GM12878 (cell line): ENCODE measurements at regions not wholly inside any gene's neighbourhood (a gene's known extent, or its start where the extent isn't known, plus 50 kb on each side); places are given as distances from the start of the nearest gene placed in this dataset.

ENCODE experiments used
- ATAC-seq: fragments of 200-7000 bp; cut with Tn5 transposase; 3 replicates; pipeline ENCODE4 v1.9.1; 2020; ENCODE audit warnings: mild to moderate bottlenecking, moderate library complexity
- BruUV-seq: library from RNA; stranded (reverse); fragments of 400-500 nt; replicated peaks from 2 replicates; lab custom pipeline; 2021; lab: Mats Ljungman, UMichigan
- CTCF ChIA-PET: fragments of 300-600 bp; sonication (Branson Sonifier 250); formaldehyde crosslinking; extraction: SDS; loops from one replicate; lab custom pipeline; 2021; ENCODE audit warnings: inconsistent platforms; lab: Yijun Ruan, JAX
- POLR2A ChIA-PET: fragments of 350-600 bp; formaldehyde crosslinking; extraction: SDS; loops from one replicate; lab custom pipeline; 2021; ENCODE audit warnings: inconsistent platforms; lab: Charles Lee
- RAD21 ChIA-PET: fragments of 300-600 bp; sonication (Branson Sonifier 250); formaldehyde crosslinking; loops from one replicate; lab custom pipeline; 2023; ENCODE audit warnings: antibody characterized with exemption; ENCODE audit not compliant: unreplicated experiment; lab: Charles Lee
- SMC1A ChIA-PET: fragments of 300-600 bp; sonication (Branson Sonifier 250); formaldehyde crosslinking; loops from one replicate; lab custom pipeline; 2023; ENCODE audit not compliant: unreplicated experiment, uncharacterized antibody; lab: Charles Lee
- DNase-seq: peaks from one replicate; pipeline ENCODE4 v3.0.0-alpha.2; 2011; ENCODE audit warnings: low read depth, low spot score
- FAIRE-seq: peaks from 3 replicates; lab custom pipeline; 2011; peaks lifted over from hg19 to GRCh38; lab: Jason Lieb, UNC
- H2AFZ ChIP-seq: 2 replicates; pipeline ENCODE4 v1.6.0; 2011; ENCODE audit warnings: low read depth, low read length, control low read depth; ENCODE audit not compliant: control insufficient read depth
- H3K27ac ChIP-seq: 2 replicates; pipeline ENCODE4 v1.5.1; 2011; ENCODE audit warnings: control low read depth; ENCODE audit not compliant: control insufficient read depth, insufficient read depth
- H3K27me3 ChIP-seq, 2 experiments: replicated peaks in 1 of 2; 2 replicates each; pipeline versions ENCODE4 v1.6.0 to v1.6.1; 2011; ENCODE audit warnings: low read length in 1 of 2; ENCODE audit not compliant: control insufficient read depth in 2 of 2, insufficient read depth in 2 of 2
- H3K36me3 ChIP-seq, 2 experiments: 2 replicates each; pipeline ENCODE4 v1.5.1; 2011; ENCODE audit warnings: low read length in 1 of 2; ENCODE audit not compliant: control insufficient read depth in 2 of 2, insufficient read depth in 2 of 2
- H3K4me1 ChIP-seq: 2 replicates; pipeline ENCODE4 v1.6.1; 2011; ENCODE audit warnings: mild to moderate bottlenecking, low read length, moderate library complexity, mixed read lengths; ENCODE audit not compliant: control insufficient read depth, insufficient read depth
- H3K4me2 ChIP-seq: 2 replicates; pipeline ENCODE4 v1.6.0; 2011; ENCODE audit warnings: control low read depth; ENCODE audit not compliant: control insufficient read depth, insufficient read depth
- H3K4me3 ChIP-seq: fragments of 200-600 bp; sonication (generic); 2 replicates; pipeline ENCODE4 v1.5.1; 2016
- H3K79me2 ChIP-seq: 2 replicates; pipeline ENCODE4 v1.6.0; 2011; ENCODE audit warnings: low read length; ENCODE audit not compliant: control insufficient read depth, insufficient read depth
- H3K9ac ChIP-seq: 2 replicates; pipeline ENCODE4 v1.8.0; 2011; ENCODE audit warnings: low read length, control low read depth, mixed read lengths; ENCODE audit not compliant: control insufficient read depth, insufficient read depth
- H3K9me3 ChIP-seq: replicated peaks from 3 replicates; pipeline ENCODE4 v1.5.1; 2011; ENCODE audit warnings: mild to moderate bottlenecking, low read length; ENCODE audit not compliant: control insufficient read depth, insufficient read depth
- H4K20me1 ChIP-seq: 2 replicates; pipeline ENCODE4 v1.6.0; 2011; ENCODE audit not compliant: control insufficient read depth, insufficient read depth
- ATF7 ChIP-seq: fragments of 450-650 bp; IDR thresholded peaks from 2 replicates; pipeline ENCODE4 v1.6.1; 2016; ENCODE audit warnings: low read depth, mild to moderate bottlenecking
- CEBPB ChIP-seq, 2 experiments: fragments of 150-350 bp in 1 of 2; IDR thresholded peaks; 2 replicates each; pipeline ENCODE4 v1.6.1; 2012 to 2014; ENCODE audit warnings: low read depth in 2 of 2, low read length in 2 of 2, borderline replicate concordance in 1 of 2, inconsistent platforms in 1 of 2
- E2F8 ChIP-seq: fragments of 450-650 bp; IDR thresholded peaks from 2 replicates; pipeline ENCODE4 v1.6.1; 2018; ENCODE audit warnings: mild to moderate bottlenecking, low read depth, moderate library complexity; ENCODE audit not compliant: partially characterized antibody
- EED ChIP-seq: sonication (generic); IDR thresholded peaks from 2 replicates; pipeline ENCODE4 v1.6.1; 2016; ENCODE audit warnings: antibody characterized with exemption, low read depth
- KDM1A ChIP-seq: fragments of 200-600 bp; sonication (generic); IDR thresholded peaks from 2 replicates; pipeline ENCODE4 v1.6.1; 2016; ENCODE audit warnings: borderline replicate concordance
- NBN ChIP-seq: fragments of 450-650 bp; IDR thresholded peaks from 2 replicates; pipeline ENCODE4 v1.6.1; 2016
- RCOR1 ChIP-seq: conservative IDR thresholded peaks from 2 replicates; pipeline ENCODE4 v1.6.1; 2012; ENCODE audit warnings: low read depth, low read length, improper control_type of control experiment
- WGBS: methylation state at CpG from one replicate; pipeline ENCODE4 v1.1.6; 2016; ENCODE audit warnings: low lambda C conversion rate; ENCODE audit not compliant: insufficient replicate concordance, insufficient coverage; ENCODE audit errors: missing lambda C conversion rate; 5-methylcytosine and 5-hydroxymethylcytosine counted together
- in situ Hi-C: fragments of 300-500 bp; cut with MboI; formaldehyde crosslinking; loops from 9 replicates; pipeline ENCODE4 v1.14.3; 2018; ENCODE audit warnings: mixed read lengths
- intact Hi-C: fragments of 100-400 bp; cut with micrococcal nuclease; formaldehyde crosslinking; loops from one replicate; pipeline ENCODE4 v1.14.2; 2022; ENCODE audit not compliant: unreplicated experiment

DNA sequence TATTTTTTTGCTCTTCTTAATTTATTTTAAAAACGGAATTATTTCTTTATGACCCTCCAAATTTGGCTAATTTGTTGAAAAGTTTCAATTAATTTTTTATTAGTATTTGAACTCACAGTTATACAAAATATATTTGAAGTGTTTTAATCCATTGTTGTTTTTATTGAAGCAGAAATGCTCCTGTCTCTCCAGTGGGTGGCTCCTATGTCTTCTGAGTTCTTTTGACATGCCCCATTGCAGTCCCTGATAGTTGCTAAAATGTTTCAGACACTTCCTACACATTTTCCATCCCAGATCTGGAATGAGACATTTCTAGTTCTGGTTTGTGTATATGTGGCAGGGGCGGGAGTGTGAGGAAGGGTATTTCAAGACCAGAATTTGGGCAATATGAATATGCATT, 579.4 kb upstream of the PRR20A start:
- 0% methylated on average over 2 of the region's 2 CpGs for WGBS
- SMC1A ChIA-PET = no interaction called here
- Histone ChIP-seq H4K20me1 (no peaks in the 10 kb centered on the region), H3K4me3 (no peak overlapping the region), H3K27ac (no peak overlapping the region), H3K9me3 (no peaks in the 10 kb centered on the region), H3K9ac (no peak overlapping the region), H3K4me2 (no peak overlapping the region), H3K36me3 (no peaks in the 10 kb centered on the region), H2AFZ (no peak overlapping the region), H3K79me2 (no peaks in the 10 kb centered on the region), H3K4me1 (no peaks in the 10 kb centered on the region), H3K27me3 (no peaks in the 10 kb centered on the region)
- intact Hi-C loops (no loop called here), in situ Hi-C loops (no loop called here)
- POLR2A ChIA-PET = no interaction called here
- TF ChIP-seq EED (no peak), CEBPB (IDR thresholded peaks at IDR 0.05; ENCODE audit: borderline replicate concordance in 1 of 2, low read depth in 2 of 2, low read length in 2 of 2) (no peak), KDM1A (no peak), ATF7 (no peak), E2F8 (no peak), RCOR1 (no peak)
- FAIRE-seq (no peak), DNase-seq (no peak), ATAC-seq (no peak)
- CTCF ChIA-PET = no interaction called here
- BruUV-seq = no TSS peak
- RAD21 ChIA-PET = no interaction called here

GRCh38 chr13:56563663-56564062, 577.1 kb upstream of the PRR20A start:
- Histone ChIP-seq H3K27me3 (no peaks in the 10 kb centered on the region), H3K4me3 (no peak overlapping the region), H3K9ac (no peak overlapping the region), H3K9me3 (no peaks in the 10 kb centered on the region), H4K20me1 (no peaks in the 10 kb centered on the region), H2AFZ (no peak overlapping the region), H3K36me3 (no peaks in the 10 kb centered on the region), H3K27ac (no peak overlapping the region), H3K4me2 (no peak overlapping the region), H3K79me2 (no peaks in the 10 kb centered on the region), H3K4me1 (no peaks in the 10 kb centered on the region)
- in situ Hi-C loops (no loop called here), intact Hi-C loops (no loop called here)
- ATAC-seq = no peak
- ChIA-PET RAD21 (no interaction called here), POLR2A (no interaction called here), SMC1A (no interaction called here), CTCF (no interaction called here)
- BruUV-seq = no TSS peak
- no peak for TF ChIP-seq NBN
- 2% methylated on average over 4 of the region's 4 CpGs for WGBS
- no peak for FAIRE-seq
- DNase-seq = no peak
